GM18907 (cell line): ENCODE measurements at regions not wholly inside any gene's neighbourhood (a gene's known extent, or its start where the extent isn't known, plus 50 kb on each side); places are given as distances from the start of the nearest gene placed in this dataset.
"Not testable (repeated sequence)": the region's sequence is repeated elsewhere in the genome, so short reads cannot be mapped to it uniquely, and the experiment has no call there.

Experiments used
- ATAC-seq: cut with Tn5 transposase; IDR thresholded peaks from one replicate; pipeline ENCODE4 v1.9.1; 2021; ENCODE audit warnings: mild to moderate bottlenecking, moderate library complexity; ENCODE audit not compliant: unreplicated experiment

DNA sequence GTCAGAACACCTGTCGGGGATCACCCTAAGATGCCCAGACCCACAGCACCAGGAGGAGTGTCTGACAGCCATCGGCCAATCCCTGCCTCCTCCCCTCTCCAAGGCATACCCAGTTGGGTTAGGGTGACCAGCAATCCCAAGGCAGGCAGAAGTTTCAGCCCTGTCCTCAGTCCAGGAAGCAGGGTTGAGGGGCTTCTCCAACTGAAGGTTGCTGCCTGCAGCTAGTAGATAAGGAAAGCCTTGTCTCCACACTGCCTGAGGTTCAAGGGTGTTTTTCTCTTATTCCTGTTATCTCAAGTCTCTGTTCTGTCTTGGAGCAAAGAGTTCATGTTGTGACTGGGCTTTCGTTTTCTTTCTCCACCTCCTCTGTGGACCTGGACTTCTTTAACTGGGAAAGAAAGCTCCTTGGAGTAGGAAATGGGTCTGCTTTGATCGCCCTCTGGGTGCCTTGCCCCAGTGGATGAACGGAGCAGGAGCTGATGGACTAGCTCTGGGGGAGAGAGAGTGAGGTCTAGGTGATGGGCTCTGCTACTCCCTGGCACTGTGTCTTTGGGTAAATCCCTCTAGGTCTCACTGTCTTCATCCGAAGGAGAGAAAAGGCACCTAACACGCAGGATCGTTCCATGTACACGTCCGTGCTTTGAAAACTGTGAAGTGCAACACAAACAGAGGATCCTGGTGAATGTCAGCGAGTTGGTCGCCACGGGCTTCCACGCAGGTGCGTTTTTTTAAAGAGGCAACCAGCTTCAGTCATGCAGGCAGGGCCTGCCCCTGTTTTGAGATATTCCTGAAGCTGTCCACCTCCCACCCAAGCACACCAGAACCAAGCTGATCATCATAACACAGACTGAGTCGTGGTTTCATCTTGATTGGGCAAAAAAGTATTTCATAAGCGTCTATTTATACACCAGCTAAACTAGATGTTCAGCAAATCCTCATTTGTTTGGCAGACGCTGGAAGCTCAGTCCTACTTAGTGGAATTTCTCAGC lies 52.5 kb upstream of the FOXN3 start:
- ATAC-seq, result no peak

DNA sequence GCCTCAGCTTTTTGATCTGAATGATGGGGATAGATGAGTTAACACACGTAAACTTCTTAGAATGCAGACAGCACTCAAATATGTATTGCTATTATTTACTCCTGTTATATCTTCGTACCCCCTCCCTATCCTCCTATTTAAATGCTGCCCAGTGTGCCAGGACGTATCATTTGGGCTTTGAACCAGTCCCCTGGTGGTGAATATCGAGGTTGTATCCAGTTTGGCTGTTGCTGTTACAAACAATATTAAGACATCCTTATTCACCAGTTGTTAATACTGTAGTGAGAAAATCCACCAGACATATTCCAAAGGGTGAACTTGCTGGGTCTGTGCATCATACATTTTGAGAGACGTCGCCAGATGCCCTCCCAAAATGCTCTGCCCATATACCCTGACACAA lies 51.5 kb upstream of the FOXN3 start:
- ATAC-seq, result no peak

DNA sequence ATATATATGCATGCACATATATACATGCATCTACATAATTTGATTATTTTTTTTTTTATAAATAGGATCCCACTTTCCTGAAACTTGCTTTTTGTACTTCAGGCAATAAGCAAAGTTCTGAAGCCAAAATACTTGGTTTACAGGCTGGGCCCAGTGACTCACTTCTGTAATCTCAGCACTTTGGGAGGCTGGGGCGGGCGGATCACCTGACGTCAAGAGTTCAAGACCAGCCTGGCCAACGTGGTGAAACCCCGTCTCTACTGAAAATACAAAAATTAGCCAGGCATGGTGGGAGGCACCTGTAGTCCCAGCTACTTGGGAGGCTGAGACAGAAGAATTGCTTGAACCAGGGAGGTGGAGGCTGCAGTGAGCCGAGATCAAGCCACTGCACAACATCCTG lies 51.0 kb upstream of the FOXN3 start:
- not testable (repeated sequence) for ATAC-seq

DNA sequence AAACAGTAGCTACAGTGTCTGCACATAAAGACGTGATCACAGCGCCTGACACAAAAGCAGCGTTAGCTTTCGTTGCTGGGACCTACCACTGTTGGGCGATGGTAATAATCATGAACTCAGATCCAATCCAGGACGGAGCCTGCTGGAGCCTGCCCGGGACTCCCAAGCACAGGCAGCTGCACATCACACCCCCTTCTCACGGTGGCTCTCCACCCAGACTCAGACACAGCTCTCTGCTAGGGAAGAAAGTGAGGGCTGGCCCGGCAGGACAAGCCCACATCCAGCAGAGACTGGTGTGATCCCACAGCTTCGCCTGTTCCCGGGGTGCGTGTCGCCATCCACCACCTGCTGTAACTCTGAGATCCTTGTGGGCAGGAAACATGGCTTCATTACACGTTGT lies 49.9 kb upstream of the FOXN3 start:
- no peak for ATAC-seq
